Activated gamma-delta T cell treated with Interleukin-2 at 50 U/mL for 16 hours (primary cell): ENCODE measurements at regions not wholly inside any gene's neighbourhood (a gene's known extent, or its start where the extent isn't known, plus 50 kb on each side); places are given as distances from the start of the nearest gene placed in this dataset.

Experiments used
- DNase-seq: peaks from one replicate; pipeline ENCODE4 v3.0.0-alpha.2; 2020

GRCh38 chr10:78903341-78903940, 165.3 kb upstream of the ZMIZ1 start:
- DNase-seq = no peak

- no peak for DNase-seq
These were observed 164.6 kb upstream of the ZMIZ1 start for GRCh38 chr10:78904196-78904595.

GRCh38 chr10:78905015-78905956, 163.5 kb upstream of the ZMIZ1 start:
- no peak for DNase-seq

GRCh38 chr10:78905957-78906308, 162.8 kb upstream of the ZMIZ1 start:
- DNase-seq = no peak

- DNase-seq = no peak
These were observed 161.9 kb upstream of the ZMIZ1 start for GRCh38 chr10:78906734-78907390.

GRCh38 chr10:78907551-78908211, 161.1 kb upstream of the ZMIZ1 start:
- no peak for DNase-seq

GRCh38 chr10:78909221-78909620, 159.5 kb upstream of the ZMIZ1 start:
- no peak for DNase-seq

- no peak for DNase-seq
These were observed 158.7 kb upstream of the ZMIZ1 start for GRCh38 chr10:78910021-78910420.

GRCh38 chr10:78910476-78910875, 158.3 kb upstream of the ZMIZ1 start:
- no peak for DNase-seq

- DNase-seq = no peak
These were observed 157.9 kb upstream of the ZMIZ1 start for GRCh38 chr10:78910886-78911285.

- no peak for DNase-seq
These were observed 157.0 kb upstream of the ZMIZ1 start for GRCh38 chr10:78911533-78912340.

- no peak for DNase-seq
These were observed 156.2 kb upstream of the ZMIZ1 start for GRCh38 chr10:78912361-78913218.

GRCh38 chr10:78913219-78914059, 155.3 kb upstream of the ZMIZ1 start:
- no peak for DNase-seq

GRCh38 chr10:78914060-78914378, 154.7 kb upstream of the ZMIZ1 start:
- DNase-seq = no peak

GRCh38 chr10:78914502-78915189, 154.1 kb upstream of the ZMIZ1 start:
- no peak for DNase-seq

- no peak for DNase-seq
These were observed 153.6 kb upstream of the ZMIZ1 start for GRCh38 chr10:78915190-78915518.

GRCh38 chr10:78916227-78916626, 152.5 kb upstream of the ZMIZ1 start:
- DNase-seq = no peak

GRCh38 chr10:78919181-78919966, 149.4 kb upstream of the ZMIZ1 start:
- no peak for DNase-seq

- DNase-seq = no peak
These were observed 148.8 kb upstream of the ZMIZ1 start for GRCh38 chr10:78920011-78920410.
